Neutrophil (primary cell): ENCODE measurements at regions not wholly inside any gene's neighbourhood (a gene's known extent, or its start where the extent isn't known, plus 50 kb on each side); places are given as distances from the start of the nearest gene placed in this dataset.
"Not testable (repeated sequence)": the region's sequence is repeated elsewhere in the genome, so short reads cannot be mapped to it uniquely, and the experiment has no call there.

Source experiments
- H3K27ac ChIP-seq: fragments of 200-600 bp; sonication (generic); 2 replicates; pipeline ENCODE4 v1.5.1; 2016; ENCODE audit warnings: mild to moderate bottlenecking, moderate library complexity
- H3K27me3 ChIP-seq: fragments of 200-600 bp; sonication (generic); 2 replicates; pipeline ENCODE4 v1.6.0; 2016; ENCODE audit warnings: mild to moderate bottlenecking
- H3K36me3 ChIP-seq: fragments of 200-600 bp; sonication (generic); 2 replicates; pipeline ENCODE4 v1.5.1; 2017
- H3K4me1 ChIP-seq, 2 experiments: fragments of 200-600 bp in 1 of 2; sonication (generic) in 1 of 2; 1 replicate in 1 of 2; 2 replicates in 1 of 2; pipeline versions ENCODE4 v1.5.1 to v1.6.1; 2013 to 2016; ENCODE audit warnings: low read depth in 1 of 2, low read length in 1 of 2, mild to moderate bottlenecking in 1 of 2, moderate library complexity in 1 of 2; ENCODE audit not compliant: control insufficient read depth in 1 of 2, insufficient read depth in 1 of 2
- H3K4me3 ChIP-seq, 2 experiments: fragments of 200-600 bp in 1 of 2; sonication (generic) in 1 of 2; 1 replicate in 1 of 2; 2 replicates in 1 of 2; pipeline ENCODE4 v1.5.1; 2013 to 2016; ENCODE audit warnings: low read depth in 1 of 2, low read length in 1 of 2, mild to moderate bottlenecking in 1 of 2, moderate library complexity in 1 of 2
- H3K9me3 ChIP-seq: fragments of 200-600 bp; sonication (generic); 2 replicates; pipeline ENCODE4 v1.5.1; 2016
- CTCF ChIP-seq: fragments of 200-600 bp; sonication (generic); IDR thresholded peaks from 2 replicates; pipeline ENCODE4 v1.5.1; 2016; ENCODE audit warnings: antibody characterized with exemption

GRCh38 chr7:69062020-69062765 lies 536.1 kb upstream of the AUTS2 start:
- H3K27ac ChIP-seq, result no peak overlapping the region
- H3K4me3 ChIP-seq, result no peak overlapping the region
- TF ChIP-seq CTCF, result no peak
- H3K9me3 ChIP-seq, result no peaks in the 10 kb centered on the region
- H3K36me3 ChIP-seq, result no peaks in the 10 kb centered on the region
- H3K27me3 ChIP-seq, result no peaks in the 10 kb centered on the region
- H3K4me1 ChIP-seq, result no peaks in the 10 kb centered on the region

- no peaks in the 10 kb centered on the region for H3K9me3 ChIP-seq
- H3K36me3 ChIP-seq, result no peaks in the 10 kb centered on the region
- no peak overlapping the region for H3K4me3 ChIP-seq
- no peak overlapping the region for H3K27ac ChIP-seq
- no peaks in the 10 kb centered on the region for H3K27me3 ChIP-seq
- H3K4me1 ChIP-seq, result no peaks in the 10 kb centered on the region
- TF ChIP-seq CTCF, result no peak
Observed at GRCh38 chr7:69067397-69067796, 530.9 kb upstream of the AUTS2 start.

GRCh38 chr7:69070476-69070875 lies 527.8 kb upstream of the AUTS2 start:
- Histone ChIP-seq H3K4me3 (no peak overlapping the region), H3K9me3 (no peaks in the 10 kb centered on the region), H3K36me3 (no peaks in the 10 kb centered on the region), H3K27ac (no peak overlapping the region), H3K27me3 (no peaks in the 10 kb centered on the region), H3K4me1 (no peaks in the 10 kb centered on the region)
- TF ChIP-seq CTCF, result no peak

- H3K4me3 ChIP-seq, result no peak overlapping the region
- no peaks in the 10 kb centered on the region for H3K36me3 ChIP-seq
- TF ChIP-seq CTCF, result no peak
- H3K27ac ChIP-seq, result no peak overlapping the region
- H3K4me1 ChIP-seq, result no peaks in the 10 kb centered on the region
- H3K9me3 ChIP-seq, result no peaks in the 10 kb centered on the region
- H3K27me3 ChIP-seq, result no peaks in the 10 kb centered on the region
Observed at GRCh38 chr7:69076566-69076965, 521.7 kb upstream of the AUTS2 start.

- Histone ChIP-seq H3K4me1 (no peaks in the 10 kb centered on the region), H3K36me3 (no peaks in the 10 kb centered on the region), H3K4me3 (no peak overlapping the region), H3K27me3 (no peaks in the 10 kb centered on the region), H3K9me3 (no peaks in the 10 kb centered on the region), H3K27ac (no peak overlapping the region)
- no peak for TF ChIP-seq CTCF
Observed at GRCh38 chr7:69078997-69079769, 519.1 kb upstream of the AUTS2 start.

- H3K9me3 ChIP-seq, H3K4me3 ChIP-seq, H3K27ac ChIP-seq, H3K36me3 ChIP-seq, H3K27me3 ChIP-seq, H3K4me1 ChIP-seq: not testable (repeated sequence)
Observed at GRCh38 chr7:69087281-69087680, 511.0 kb upstream of the AUTS2 start.
